Fibroblast of pulmonary artery (primary cell): ENCODE measurements at regions not wholly inside any gene's neighbourhood (a gene's known extent, or its start where the extent isn't known, plus 50 kb on each side); places are given as distances from the start of the nearest gene placed in this dataset.

Experiments used
- DNase-seq: peaks from one replicate; pipeline ENCODE4 v3.0.0-alpha.2; 2010; ENCODE audit warnings: low read depth
- H3K4me3 ChIP-seq: replicated peaks from 2 replicates; pipeline ENCODE4 v1.5.1; 2011; ENCODE audit warnings: low read depth, mild to moderate bottlenecking, control low read depth, low read length, moderate library complexity
- CTCF ChIP-seq: IDR thresholded peaks from 2 replicates; pipeline ENCODE4 v1.5.1; 2011; ENCODE audit warnings: mild to moderate bottlenecking, control low read depth, low read length, inconsistent platforms; ENCODE audit errors: missing control alignments

GRCh38 chr14:104423701-104424405 lies 155.7 kb upstream of the C14orf180 start:
- H3K4me3 ChIP-seq = no peak overlapping the region
- no peak for DNase-seq
- no peak for TF ChIP-seq CTCF

- H3K4me3 ChIP-seq = no peak overlapping the region
- TF ChIP-seq CTCF = no peak
- DNase-seq = no peak
Observed at GRCh38 chr14:104424406-104425072, 155.0 kb upstream of the C14orf180 start.

- no peak overlapping the region for H3K4me3 ChIP-seq
- TF ChIP-seq CTCF = no peak
- DNase-seq = no peak
Observed at GRCh38 chr14:104425171-104425681, 154.3 kb upstream of the C14orf180 start.

GRCh38 chr14:104425763-104426646 lies 153.6 kb upstream of the C14orf180 start:
- no peak for TF ChIP-seq CTCF
- H3K4me3 ChIP-seq = no peak overlapping the region

GRCh38 chr14:104427131-104427851 lies 152.3 kb upstream of the C14orf180 start:
- H3K4me3 ChIP-seq = no peak overlapping the region
- TF ChIP-seq CTCF = no peak
- DNase-seq = no peak

More at GRCh38 chr14:104425763-104426646, 153.6 kb upstream of the C14orf180 start:
- DNase-seq = no peak

GRCh38 chr14:104428333-104428851 lies 151.2 kb upstream of the C14orf180 start:
- no peak overlapping the region for H3K4me3 ChIP-seq
- TF ChIP-seq CTCF = no peak
- no peak for DNase-seq
